NT2/D1 (cell line): ENCODE measurements at regions not wholly inside any gene's neighbourhood (a gene's known extent, or its start where the extent isn't known, plus 50 kb on each side); places are given as distances from the start of the nearest gene placed in this dataset.

Source experiments
- SUZ12 ChIP-seq: IDR thresholded peaks from 2 replicates; pipeline ENCODE4 v1.6.1; 2011; ENCODE audit not compliant: insufficient read length, insufficient read depth; ENCODE audit errors: extremely low read depth
- YY1 ChIP-seq: IDR thresholded peaks from 2 replicates; pipeline ENCODE4 v1.6.1; 2011; ENCODE audit not compliant: insufficient read length, insufficient read depth
- ZNF274 ChIP-seq: IDR thresholded peaks from 2 replicates; pipeline ENCODE4 v1.6.1; 2011; ENCODE audit warnings: mild to moderate bottlenecking, low read depth, low read length

GRCh38 chr6:153644000-153644399 is 395.0 kb upstream of the OPRM1 start:
- TF ChIP-seq ZNF274 (no peak), YY1 (no peak), SUZ12 (no peak)
